ENCODE measurements at regions not wholly inside any gene's neighbourhood (a gene's known extent, or its start where the extent isn't known, plus 50 kb on each side); places are given as distances from the start of the nearest gene placed in this dataset.
"Not testable (repeated sequence)": the region's sequence is repeated elsewhere in the genome, so short reads cannot be mapped to it uniquely, and the experiment has no call there.

DNA sequence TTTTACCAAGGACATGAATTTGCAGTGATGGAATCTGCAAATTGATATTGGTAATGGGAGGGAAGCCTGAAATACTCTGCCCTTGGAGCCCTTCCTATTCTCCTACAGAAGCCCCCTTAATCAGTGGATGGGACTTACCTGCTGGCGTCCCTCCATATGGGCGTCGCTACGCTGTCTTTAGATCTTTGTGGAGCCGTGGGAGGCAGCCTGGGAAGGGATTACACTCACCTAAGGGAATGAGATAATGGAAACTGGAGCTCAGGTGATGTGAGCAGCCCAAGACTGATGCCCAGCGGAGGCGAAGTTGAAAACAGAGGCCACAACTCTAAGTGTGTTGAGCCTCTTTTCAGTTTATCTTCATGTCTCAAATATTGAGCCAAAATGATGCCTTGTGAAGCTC, 306.6 kb downstream of the MYCN start:
- DNase-seq (ENCODE audit: low spot score) (no peak), FAIRE-seq (no peak)

DNA sequence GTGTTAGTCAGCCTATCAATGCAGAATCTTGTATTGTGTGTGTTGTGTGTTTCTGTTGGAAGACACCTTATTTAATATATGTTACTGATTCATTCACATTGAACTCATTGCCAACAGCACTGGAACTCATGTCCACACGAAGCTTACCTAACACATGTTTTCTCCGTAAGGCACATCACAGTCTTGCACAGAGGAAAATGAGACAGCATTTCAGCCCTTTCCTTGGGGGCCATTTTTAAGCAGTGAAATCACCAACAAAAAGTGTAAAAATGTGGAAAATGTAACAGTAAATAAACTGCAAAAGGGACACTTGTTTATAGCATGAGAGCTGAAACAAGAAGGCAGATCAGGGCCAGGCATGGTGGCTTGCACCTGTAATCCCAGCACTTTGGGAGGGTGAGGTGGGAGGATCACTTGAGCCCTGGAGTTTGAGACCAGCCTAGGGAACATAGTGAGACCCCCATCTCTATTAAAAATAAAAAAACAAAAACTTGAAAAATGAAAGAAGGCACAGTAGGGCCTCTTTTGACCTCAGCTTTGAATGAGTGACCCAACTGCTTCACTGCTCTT, 306.0 kb downstream of the MYCN start:
- FAIRE-seq: no peak

DNA sequence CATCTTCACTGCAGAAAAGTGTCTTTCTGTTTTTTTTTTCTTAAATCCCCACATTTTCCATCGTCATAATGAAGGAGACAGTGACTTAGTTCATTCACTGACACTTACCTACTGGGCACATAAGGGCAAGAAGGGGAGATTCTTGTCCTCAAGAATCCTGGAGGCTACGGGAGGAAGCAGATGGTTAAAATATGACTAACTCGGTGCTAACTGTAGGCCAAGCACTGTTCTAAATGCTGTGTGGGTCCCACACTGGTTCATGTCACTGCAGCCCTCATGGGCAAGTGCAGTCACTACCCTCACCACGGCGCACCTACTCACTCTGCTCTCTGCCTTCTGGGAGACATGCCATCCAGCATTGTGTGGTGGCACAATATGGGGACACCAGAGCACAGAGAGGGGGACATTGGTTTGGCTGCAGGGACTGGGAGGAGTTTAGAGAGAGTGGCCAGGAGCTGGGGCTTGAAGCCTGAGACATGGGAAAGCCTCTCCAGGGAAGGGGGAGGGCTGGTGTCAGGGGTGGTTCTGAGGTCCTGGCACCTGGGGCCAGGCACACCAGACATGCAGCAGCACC, 305.2 kb downstream of the MYCN start:
- no peak for DNase-seq (ENCODE audit: low spot score)

More for the DNA sequence above, 306.0 kb downstream of the MYCN start:
- no peak for DNase-seq (ENCODE audit: low spot score)

DNA sequence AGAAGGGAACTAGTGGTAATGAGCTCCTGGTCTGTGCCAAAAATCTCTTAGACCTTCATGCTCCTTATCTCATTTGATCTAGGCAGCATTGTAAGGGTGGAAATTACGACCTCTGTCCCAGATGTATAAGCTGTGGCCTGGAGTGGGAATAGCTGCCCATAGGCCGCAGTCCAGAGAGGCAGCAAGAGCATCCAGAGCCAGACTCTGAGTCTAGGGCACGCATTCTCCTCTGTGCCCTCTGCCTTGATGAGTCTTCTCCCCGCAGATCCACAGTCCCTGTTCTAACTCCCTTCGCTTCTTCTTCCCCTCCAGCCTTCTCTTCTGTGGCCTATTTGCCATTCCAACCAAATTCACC, 304.6 kb downstream of the MYCN start:
- no peak for FAIRE-seq
- no peak for DNase-seq (ENCODE audit: low spot score)

More for the DNA sequence above, 305.2 kb downstream of the MYCN start:
- FAIRE-seq: peak; percentile 9

DNA sequence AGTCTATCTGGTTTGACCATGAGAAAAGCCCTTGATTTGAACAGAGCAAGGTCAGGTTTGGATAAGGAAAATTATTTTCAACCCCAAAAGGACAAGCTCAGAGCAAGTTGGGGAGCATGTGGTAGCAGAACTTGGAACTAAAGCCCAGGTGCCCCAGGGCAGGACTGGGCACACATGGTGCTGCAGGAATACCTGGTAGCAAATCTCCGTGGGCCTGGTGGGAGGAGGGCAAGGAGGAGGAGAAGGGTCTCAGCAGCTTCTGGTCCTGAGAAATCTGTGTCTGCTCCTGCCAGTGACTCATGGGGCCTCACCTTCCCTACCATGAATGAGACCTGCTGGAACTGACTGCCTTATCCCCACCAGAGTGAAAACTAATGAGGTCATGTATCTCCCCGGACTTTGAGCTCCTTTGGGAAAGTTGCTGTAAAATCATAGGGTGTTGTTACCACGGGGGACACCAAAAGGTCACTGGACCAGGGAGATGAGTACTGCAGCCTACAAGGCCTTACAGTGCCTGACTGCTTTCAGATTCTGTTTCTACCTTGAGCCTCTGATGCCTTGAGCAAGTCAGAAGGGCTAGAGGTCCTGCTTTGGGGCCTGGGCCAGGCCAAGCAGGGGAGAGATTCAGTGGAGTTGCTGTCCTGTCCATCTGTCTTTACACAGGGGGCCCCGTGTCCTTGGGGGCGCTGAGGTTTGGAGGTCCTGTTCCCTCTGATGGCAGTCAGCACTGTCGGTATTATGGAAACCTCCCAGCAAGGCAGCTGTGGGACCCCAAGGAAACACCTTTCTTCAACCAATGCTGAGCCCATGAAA, 304.0 kb downstream of the MYCN start:
- DNase-seq (ENCODE audit: low spot score) (no peak), FAIRE-seq (no peak)

DNA sequence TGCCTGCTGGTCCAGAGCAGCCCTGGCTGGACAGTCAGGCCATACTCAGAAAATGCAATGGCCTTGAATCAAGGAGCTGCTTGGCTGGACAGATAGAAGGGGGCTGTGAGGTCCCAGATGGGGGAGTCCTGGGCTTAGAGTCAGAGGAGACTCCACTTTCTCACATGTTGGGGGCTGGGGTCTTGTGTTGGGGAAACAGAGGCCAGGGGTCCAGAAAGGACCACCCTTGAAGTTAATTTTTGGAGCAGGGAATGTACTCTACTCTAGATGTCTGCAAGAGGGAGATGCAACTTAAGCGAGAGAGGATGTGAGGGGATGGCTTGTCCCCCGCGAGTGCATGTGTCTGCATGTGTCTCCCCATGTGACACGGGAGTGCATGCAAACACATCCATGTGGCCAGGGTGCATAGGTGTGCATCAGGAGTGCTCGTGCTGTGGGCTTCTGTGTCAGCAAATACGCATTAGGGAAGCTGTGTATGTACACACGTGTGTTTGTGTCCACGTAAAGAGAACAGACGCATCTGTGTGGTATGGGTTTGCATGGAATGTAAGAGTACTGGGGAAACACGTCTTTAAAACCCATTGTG, 303.2 kb downstream of the MYCN start:
- no peak for FAIRE-seq
- DNase-seq (ENCODE audit: low spot score): no peak

DNA sequence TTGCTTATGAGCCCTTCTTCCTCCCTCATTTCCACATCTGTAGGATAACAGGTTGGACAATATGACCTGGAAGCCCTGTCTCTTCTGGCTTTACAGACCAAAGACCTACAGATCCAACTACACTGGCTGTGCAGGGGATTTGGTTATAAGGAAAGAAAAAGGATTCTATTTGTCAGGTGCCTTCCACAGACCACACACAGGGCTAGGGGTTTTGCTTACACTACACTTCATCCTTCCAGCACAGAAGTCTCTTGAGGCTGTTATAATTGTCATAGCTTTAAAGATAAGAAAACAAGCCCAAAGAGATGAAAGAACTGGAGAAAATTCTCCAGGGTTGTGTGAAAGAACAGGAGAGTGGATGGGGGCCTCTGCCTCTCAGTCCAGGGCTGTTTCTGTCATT, 302.6 kb downstream of the MYCN start:
- no peak for FAIRE-seq
- no peak for DNase-seq (ENCODE audit: low spot score)

DNA sequence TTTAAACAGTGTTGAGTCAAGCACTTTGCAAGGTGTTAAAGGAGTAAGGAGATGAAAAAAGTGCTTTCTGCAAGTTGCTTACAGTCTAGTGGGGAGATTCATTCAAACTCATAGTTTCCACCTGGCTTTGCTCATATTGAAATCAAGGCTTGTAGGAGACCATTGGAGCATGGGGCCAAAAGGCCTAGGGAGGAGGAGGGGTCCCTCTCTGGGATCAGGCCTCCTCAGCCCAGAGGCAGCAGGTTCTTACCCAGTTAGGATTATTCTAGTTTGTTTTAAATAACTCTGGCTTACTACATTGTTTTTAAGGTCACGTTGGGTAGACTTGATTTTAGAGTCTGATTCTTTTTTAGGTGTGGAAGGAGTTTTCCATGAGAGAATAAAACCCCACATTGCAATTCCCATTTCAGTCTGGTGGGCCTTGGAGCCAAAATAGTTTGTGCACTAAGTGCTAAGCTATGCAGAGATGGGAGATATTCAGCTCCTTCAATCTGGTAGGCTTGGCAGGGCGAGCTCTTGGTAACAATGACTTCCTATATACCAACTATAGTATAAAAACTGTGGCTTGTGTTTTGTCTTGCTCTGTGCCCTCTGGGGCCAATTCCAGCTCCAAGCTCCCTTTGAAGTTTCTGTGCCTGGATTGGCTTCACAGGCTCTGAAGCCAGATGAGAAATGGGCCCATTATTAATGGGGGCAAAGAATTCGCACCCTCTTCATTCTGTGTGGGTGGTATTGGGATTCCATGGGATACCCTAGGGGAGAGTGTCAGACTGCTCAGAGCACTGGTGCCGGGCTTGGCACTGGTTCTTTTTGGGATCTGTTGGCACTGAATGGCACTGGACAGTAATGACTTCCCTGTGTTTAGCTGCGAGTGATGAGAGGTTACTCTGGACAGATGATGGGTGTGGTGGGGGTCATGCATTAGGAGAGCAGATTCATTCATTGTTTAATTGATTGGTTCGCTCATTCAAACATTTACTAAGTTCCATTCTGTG, 301.1 kb downstream of the MYCN start:
- no peak for DNase-seq (ENCODE audit: low spot score)
- FAIRE-seq: no peak

DNA sequence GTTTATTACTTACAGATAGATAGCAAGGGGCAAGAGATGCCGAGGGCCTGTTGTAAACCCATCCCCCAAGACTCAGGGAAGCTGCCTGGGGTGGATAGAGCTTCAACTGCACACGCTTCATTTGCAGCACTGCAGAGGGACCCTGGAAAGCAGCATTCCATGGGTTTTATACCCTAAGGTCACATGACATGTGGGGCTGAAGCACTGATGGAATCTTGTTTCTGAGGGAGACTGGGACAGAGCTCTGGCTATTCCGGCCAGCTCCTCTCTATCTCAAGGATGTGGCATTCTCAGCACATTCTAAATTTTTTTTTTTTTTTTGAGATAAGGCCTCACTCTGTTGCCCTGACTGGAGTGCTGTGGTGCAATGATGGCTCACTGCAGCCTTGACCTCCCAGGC, 300.1 kb downstream of the MYCN start:
- peak; percentile 62 for FAIRE-seq
- no peak for DNase-seq (ENCODE audit: low spot score)

DNA sequence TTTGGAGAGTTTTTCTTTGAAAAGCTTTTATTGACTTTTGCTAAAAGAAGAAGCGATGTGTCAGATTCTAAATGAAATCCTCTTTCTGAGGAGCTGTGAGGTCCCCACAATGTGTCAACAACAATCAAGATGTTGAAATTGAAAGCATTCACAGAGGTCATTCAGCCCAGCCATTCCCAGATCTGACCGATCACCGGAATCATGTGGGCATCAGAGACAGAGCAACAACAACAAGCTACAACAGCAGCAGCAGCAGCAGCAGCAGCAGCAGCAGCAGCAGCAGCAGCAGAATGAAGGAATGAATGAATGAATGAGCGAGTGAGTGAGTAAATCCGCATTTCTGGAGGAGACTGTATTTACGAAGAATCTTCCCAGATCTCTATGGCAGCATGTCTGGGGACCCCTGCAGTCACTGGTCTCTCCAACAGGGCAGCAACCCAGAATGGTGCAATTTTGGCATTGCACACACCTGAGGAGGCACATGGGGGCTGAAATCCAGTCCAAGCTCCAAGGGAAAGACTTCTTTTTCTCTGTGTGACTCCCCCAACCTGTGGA, 299.0 kb downstream of the MYCN start:
- no peak for DNase-seq (ENCODE audit: low spot score)
- FAIRE-seq: no peak

DNA sequence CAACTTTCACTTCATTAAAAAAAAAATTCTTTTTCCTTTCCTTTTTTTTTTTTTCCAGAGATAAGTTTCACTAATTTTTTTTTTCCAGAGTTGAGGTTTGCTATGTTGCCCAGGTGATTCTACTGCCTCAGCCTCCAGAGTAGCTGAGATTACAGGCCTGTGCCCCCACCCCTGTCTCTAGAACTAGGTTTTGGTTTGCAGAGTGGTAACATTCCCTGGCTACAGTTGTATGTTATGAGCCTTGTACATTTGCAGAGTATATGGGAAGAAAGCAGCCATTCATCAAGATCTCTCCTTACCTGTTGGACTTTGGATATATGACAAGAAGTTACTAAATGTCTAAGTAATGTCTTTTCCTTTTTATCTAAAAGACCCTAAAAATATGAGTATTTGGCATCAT, 298.4 kb downstream of the MYCN start:
- DNase-seq (ENCODE audit: low spot score) (no peak), FAIRE-seq (no peak)

DNA sequence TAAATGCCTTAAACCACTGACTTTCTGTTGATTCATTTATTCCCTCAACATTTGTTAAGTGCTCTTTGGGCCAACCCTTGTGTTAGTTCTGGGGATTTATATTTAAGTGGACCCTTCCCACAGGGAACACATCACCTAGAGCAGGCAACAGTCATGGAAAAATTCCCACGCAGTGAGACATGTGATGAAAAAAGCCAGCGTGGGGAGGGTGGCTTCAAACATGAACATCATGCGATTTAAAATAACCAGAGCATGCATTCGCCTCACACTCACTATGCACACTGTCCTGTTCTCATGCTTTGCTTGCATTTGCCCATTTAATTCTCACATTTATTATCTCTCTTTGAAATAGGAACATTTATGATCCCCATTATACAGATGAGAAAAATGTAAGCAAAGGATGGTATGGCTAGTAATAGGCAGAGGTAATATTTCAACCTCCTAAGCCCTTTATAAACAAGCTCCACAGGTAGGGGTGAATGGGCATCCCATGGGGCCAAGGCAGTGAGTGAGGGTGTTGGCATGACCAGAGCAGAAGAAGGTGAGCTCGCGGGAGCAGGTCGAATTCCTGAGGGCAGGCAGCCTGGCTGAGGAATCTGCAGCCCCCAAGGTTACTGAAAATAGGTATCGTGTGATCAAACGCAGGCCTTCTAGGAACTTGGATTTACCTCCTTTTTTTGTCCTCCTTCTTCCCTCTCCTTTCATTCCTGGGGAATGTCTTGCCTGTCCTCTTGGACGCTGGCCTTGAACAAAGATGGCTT, 297.8 kb downstream of the MYCN start:
- DNase-seq (ENCODE audit: low spot score) (no peak), FAIRE-seq (no peak)

DNA sequence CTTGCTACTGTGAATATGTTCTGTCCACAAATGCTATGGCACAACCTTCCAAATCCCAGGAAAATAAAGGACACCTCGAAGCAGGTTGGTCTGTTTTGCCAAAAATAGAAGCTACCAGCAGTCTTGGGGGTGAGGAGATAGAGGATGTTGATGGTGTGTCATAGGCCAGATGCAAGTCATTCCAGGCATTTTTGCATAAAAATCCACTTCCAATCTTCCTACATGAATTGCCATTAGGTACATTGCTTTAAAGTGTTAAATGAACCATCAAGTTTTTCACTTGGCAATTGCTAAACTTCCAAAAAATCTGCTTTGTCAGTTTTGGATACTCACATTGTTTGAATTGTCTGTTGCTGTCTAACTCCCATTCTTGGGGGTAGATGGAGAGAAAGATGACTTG, 295.4 kb downstream of the MYCN start:
- no peak for FAIRE-seq
- DNase-seq (ENCODE audit: low spot score): no peak

DNA sequence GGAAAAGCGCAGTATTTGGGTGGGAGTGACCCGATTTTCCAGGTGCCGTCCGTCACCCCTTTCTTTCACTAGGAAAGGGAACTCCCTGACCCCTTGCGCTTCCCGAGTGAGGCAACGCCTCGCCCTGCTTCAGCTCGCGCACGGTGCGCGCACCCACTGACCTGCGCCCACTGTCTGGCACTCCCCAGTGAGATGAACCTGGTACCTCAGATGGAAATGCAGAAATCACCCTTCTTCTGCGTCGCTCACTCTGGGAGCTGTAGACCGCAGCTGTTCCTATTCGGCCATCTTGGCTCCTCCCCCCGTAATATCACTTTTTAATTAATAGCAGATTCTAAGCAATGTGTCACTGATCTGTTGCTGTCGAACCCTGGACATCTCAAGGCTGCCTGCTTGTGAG, 294.9 kb downstream of the MYCN start:
- not testable (repeated sequence) for FAIRE-seq; DNase-seq (ENCODE audit: low spot score)

DNA sequence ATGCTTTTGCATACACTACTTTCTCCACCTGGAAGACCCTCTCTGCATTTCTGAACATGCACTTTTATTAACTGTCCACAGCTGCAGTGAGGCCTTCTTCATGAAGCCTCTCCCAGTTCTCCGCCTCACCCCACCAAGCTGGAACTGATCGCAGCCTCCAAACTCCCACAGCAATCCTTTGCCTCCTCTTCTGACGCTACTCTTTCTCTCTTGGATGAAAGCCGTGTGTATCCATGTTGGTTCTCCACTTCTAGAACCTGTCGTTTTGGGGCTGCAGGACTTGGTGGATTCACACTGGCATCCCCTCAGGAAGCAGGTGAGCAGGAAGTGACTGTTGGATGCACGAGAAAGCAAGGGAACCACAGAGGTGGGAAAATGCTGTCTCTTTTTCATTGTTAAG, 288.6 kb downstream of the MYCN start:
- no peak for DNase-seq (ENCODE audit: low spot score)
- no peak for FAIRE-seq

DNA sequence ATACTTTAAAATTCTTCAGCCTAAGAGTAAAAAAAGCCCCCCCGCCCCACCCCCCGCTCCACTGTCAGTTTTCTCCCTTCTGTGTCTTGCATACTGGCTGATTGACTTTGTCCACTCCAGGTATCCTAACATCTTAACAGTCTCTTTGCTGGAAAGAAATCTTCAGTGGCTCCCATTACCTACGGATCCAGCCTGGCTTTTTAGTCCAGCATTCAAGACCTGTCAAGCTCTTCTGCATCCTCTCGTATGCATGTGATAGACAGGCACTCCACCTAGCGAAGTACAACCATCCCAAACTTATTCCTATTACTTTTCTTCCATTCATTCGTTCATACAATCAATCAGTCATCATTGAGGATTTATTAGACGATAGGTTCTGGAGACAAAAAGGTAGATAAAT, 288.1 kb downstream of the MYCN start:
- DNase-seq (ENCODE audit: low spot score): no peak
- FAIRE-seq: no peak

DNA sequence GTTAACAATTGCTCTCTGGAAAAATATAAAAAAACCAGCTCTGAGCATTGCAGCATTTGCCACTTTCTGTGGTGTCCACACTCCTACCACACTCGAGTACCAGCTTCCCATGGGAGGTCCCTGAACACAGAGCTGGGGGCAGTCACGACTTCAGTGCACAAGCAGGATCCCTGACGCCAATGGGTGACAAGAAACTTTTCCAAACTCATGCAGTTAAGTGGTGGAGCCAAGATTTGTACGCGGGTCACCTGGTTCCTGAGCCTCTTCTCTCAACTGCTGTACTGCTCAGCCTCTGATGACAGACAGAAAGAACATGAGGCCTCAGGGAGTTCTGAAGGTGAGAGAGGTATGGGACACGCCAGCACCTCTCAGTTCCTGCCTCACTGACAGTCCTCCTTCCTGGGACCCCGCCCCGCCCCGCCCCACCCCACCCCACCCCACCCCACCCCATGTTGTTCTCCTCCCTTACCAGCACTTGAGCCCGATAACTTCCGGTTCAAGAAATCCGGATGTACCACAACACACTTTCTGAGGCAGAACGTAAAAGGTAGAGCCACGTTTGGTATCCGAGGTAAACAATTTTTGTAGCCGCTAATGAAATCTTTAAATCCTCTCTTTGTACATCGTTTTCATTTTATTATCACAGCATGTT, 287.6 kb downstream of the MYCN start:
- no peak for DNase-seq (ENCODE audit: low spot score)
- no peak for FAIRE-seq

DNA sequence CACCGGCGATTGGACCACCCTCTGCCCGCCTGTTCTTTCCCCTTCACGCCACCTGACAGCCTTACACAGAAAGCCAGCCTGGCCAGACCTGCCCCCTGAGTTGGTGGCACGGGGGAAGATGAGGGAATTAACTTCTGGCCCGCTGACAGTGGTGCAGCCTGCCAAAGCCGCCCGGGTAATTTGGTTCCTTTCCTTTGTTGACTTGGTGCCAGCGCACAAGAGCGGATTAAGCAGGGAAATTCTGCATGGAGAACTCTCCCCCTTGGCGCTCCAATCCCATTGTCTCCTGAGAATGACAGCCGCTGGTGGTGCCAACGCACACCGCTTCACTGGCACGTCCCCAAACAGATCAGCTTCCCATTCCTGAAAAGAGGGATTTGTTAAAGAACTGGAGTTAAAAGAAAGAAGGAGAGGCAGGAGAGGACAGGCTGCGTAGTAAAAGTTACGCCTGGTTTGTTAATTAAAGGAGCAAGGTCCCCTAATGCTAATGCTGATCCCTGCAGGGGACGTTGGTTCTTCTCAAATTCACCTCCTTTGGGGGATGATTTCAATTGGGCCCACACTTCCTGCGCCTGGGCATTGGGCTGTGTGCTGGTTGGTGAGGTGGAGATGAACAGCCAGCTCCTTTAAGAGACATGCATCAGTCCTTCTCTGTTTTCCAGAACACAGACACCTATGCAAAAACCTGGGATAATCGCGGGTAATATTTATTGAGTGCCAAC, 286.8 kb downstream of the MYCN start:
- DNase-seq (ENCODE audit: low spot score) (no peak), FAIRE-seq (no peak)

DNA sequence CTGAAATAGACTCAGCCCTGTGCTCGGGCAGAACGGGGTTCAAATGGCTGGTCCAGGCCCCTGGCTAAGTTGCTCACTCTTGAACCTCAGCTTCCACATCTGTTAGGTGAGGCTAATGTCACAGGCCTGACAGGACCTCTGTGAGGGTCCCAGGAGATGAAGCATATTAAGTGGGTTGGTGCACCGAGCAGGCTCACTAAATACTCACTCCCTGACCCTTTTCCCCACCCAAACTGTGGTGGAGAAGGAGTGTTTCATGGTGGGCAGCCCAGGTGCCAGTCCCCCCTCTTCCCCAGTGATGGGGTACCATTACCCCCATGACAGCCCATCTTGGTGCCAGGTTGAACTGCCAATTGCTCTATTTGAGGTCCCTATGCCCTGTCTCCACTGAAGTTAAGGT, 286.0 kb downstream of the MYCN start:
- no peak for FAIRE-seq
- no peak for DNase-seq (ENCODE audit: low spot score)
